Thymus (tissue), 11 donors: ENCODE measurements at regions not wholly inside any gene's neighbourhood (a gene's known extent, or its start where the extent isn't known, plus 50 kb on each side); places are given as distances from the start of the nearest gene placed in this dataset.
"Not testable (repeated sequence)": the region's sequence is repeated elsewhere in the genome, so short reads cannot be mapped to it uniquely, and the experiment has no call there.

ENCODE experiments used
- DNase-seq, 9 donors: peaks; one replicate each; pipeline ENCODE4 v3.0.0-alpha.2; 2013; ENCODE audit warnings: low spot score in 9 of 9, low read depth in 6 of 9, missing footprints in 1 of 9
- H3K27ac ChIP-seq, 2 donors: one replicate each; pipeline ENCODE4 v1.5.1; 2013; ENCODE audit warnings: control low read depth in 1 of 2, low read depth in 1 of 2, low read length in 1 of 2, mild to moderate bottlenecking in 1 of 2, moderate library complexity in 1 of 2
- H3K27me3 ChIP-seq, 2 donors: one replicate each; pipeline ENCODE4 v1.5.1; 2013; ENCODE audit warnings: low read length in 1 of 2; ENCODE audit not compliant: control insufficient read depth in 2 of 2, insufficient read depth in 1 of 2
- H3K36me3 ChIP-seq, 2 donors: one replicate each; pipeline ENCODE4 v1.5.1; 2013; ENCODE audit warnings: low read length in 1 of 2, mild to moderate bottlenecking in 1 of 2, moderate library complexity in 1 of 2; ENCODE audit not compliant: control insufficient read depth in 2 of 2, insufficient read depth in 2 of 2
- H3K4me1 ChIP-seq, 2 donors: one replicate each; pipeline ENCODE4 v1.5.1; 2013; ENCODE audit warnings: low read length in 2 of 2; ENCODE audit not compliant: control insufficient read depth in 2 of 2, insufficient read depth in 2 of 2
- H3K4me3 ChIP-seq, 2 donors: one replicate each; pipeline ENCODE4 v1.5.1; 2013; ENCODE audit warnings: low read length in 2 of 2, control low read depth in 1 of 2, mild to moderate bottlenecking in 1 of 2
- H3K9me3 ChIP-seq, 2 donors: one replicate each; pipeline ENCODE4 v1.5.1; 2013; ENCODE audit warnings: low read length in 1 of 2, mild to moderate bottlenecking in 1 of 2; ENCODE audit not compliant: control insufficient read depth in 2 of 2, insufficient read depth in 1 of 2
- WGBS: extraction: QIAGEN DNeasy Blood & Tissue Kit; methylation state at CpG from one replicate; pipeline ENCODE4 v1.1.7; 2013; 5-methylcytosine and 5-hydroxymethylcytosine counted together
- donor health status: healthy.

GRCh38 chr7:121497545-121497944 is 101.4 kb upstream of the FAM3C start:
- H3K4me3 ChIP-seq, result not testable (repeated sequence)

GRCh38 chr7:121494516-121494915 is 98.4 kb upstream of the FAM3C start:
- Histone ChIP-seq H3K4me1 (no peaks in the 10 kb centered on the region), H3K9me3 (no peaks in the 10 kb centered on the region), H3K27ac (no peak overlapping the region), H3K36me3 (no peaks in the 10 kb centered on the region), H3K4me3 (no peak overlapping the region), H3K27me3 (no peaks in the 10 kb centered on the region)
- no peak for DNase-seq

More at GRCh38 chr7:121497545-121497944, 101.4 kb upstream of the FAM3C start:
- DNase-seq, H3K27me3 ChIP-seq, H3K4me1 ChIP-seq, H3K27ac ChIP-seq, H3K9me3 ChIP-seq, H3K36me3 ChIP-seq: not testable (repeated sequence)
- WGBS, result 97% methylated on average over 4 of the region's 4 CpGs

- no peak for DNase-seq
- H3K27ac ChIP-seq, result no peak overlapping the region
- no peaks in the 10 kb centered on the region for H3K27me3 ChIP-seq
- H3K36me3 ChIP-seq, result no peaks in the 10 kb centered on the region
- no peaks in the 10 kb centered on the region for H3K4me1 ChIP-seq
- no peaks in the 10 kb centered on the region for H3K9me3 ChIP-seq
- 69% methylated on average over 1 of the region's 1 CpG for WGBS
- no peak overlapping the region for H3K4me3 ChIP-seq
Measured at GRCh38 chr7:121493553-121493952, 97.4 kb upstream of the FAM3C start.

GRCh38 chr7:121490309-121490708 is 94.2 kb upstream of the FAM3C start:
- no peak for DNase-seq
- H3K9me3 ChIP-seq, result no peaks in the 10 kb centered on the region
- H3K36me3 ChIP-seq, result no peaks in the 10 kb centered on the region
- no peaks in the 10 kb centered on the region for H3K27me3 ChIP-seq
- 93% methylated on average over 5 of the region's 5 CpGs for WGBS
- H3K4me3 ChIP-seq, result no peak overlapping the region
- no peak overlapping the region for H3K27ac ChIP-seq
- H3K4me1 ChIP-seq, result no peaks in the 10 kb centered on the region

GRCh38 chr7:121489440-121489839 is 93.3 kb upstream of the FAM3C start:
- H3K4me3 ChIP-seq, result no peak overlapping the region
- WGBS, result 85% methylated on average over 2 of the region's 2 CpGs
- H3K36me3 ChIP-seq, result no peaks in the 10 kb centered on the region
- H3K27ac ChIP-seq, result no peak overlapping the region
- no peaks in the 10 kb centered on the region for H3K4me1 ChIP-seq
- DNase-seq, result no peak
- no peaks in the 10 kb centered on the region for H3K9me3 ChIP-seq
- H3K27me3 ChIP-seq, result no peaks in the 10 kb centered on the region

GRCh38 chr7:121488111-121488650 is 92.1 kb upstream of the FAM3C start:
- no peaks in the 10 kb centered on the region for H3K4me1 ChIP-seq
- H3K36me3 ChIP-seq, result no peaks in the 10 kb centered on the region
- H3K27me3 ChIP-seq, result no peaks in the 10 kb centered on the region
- no peak for DNase-seq
- WGBS, result 97% methylated on average over 3 of the region's 3 CpGs
- H3K4me3 ChIP-seq, result no peak overlapping the region
- H3K9me3 ChIP-seq, result no peaks in the 10 kb centered on the region
- no peak overlapping the region for H3K27ac ChIP-seq

GRCh38 chr7:121486590-121486989 is 90.5 kb upstream of the FAM3C start:
- no peak overlapping the region for H3K27ac ChIP-seq
- WGBS, result 99% methylated on average over 1 of the region's 1 CpG
- no peak overlapping the region for H3K4me3 ChIP-seq
- DNase-seq, result no peak
- H3K27me3 ChIP-seq, result no peaks in the 10 kb centered on the region
- no peaks in the 10 kb centered on the region for H3K36me3 ChIP-seq
- H3K4me1 ChIP-seq, result no peaks in the 10 kb centered on the region
- H3K9me3 ChIP-seq, result no peaks in the 10 kb centered on the region

GRCh38 chr7:121485467-121486243 is 89.5 kb upstream of the FAM3C start:
- no peak for DNase-seq
- no peak overlapping the region for H3K4me3 ChIP-seq
- no peaks in the 10 kb centered on the region for H3K9me3 ChIP-seq
- no peak overlapping the region for H3K27ac ChIP-seq
- WGBS, result 94% methylated on average over 7 of the region's 7 CpGs
- H3K4me1 ChIP-seq, result no peaks in the 10 kb centered on the region
- H3K27me3 ChIP-seq, result no peaks in the 10 kb centered on the region
- no peaks in the 10 kb centered on the region for H3K36me3 ChIP-seq

GRCh38 chr7:121484089-121484763 is 88.1 kb upstream of the FAM3C start:
- 86% methylated on average over 2 of the region's 2 CpGs for WGBS
- no peaks in the 10 kb centered on the region for H3K4me1 ChIP-seq

More at GRCh38 chr7:121484089-121484763, 88.1 kb upstream of the FAM3C start:
- H3K27ac ChIP-seq, result no peak overlapping the region
- H3K36me3 ChIP-seq, result no peaks in the 10 kb centered on the region
- no peaks in the 10 kb centered on the region for H3K9me3 ChIP-seq
- no peak for DNase-seq
- no peak overlapping the region for H3K4me3 ChIP-seq
- H3K27me3 ChIP-seq, result no peaks in the 10 kb centered on the region
